ENCODE measurements at regions not wholly inside any gene's neighbourhood (a gene's known extent, or its start where the extent isn't known, plus 50 kb on each side); places are given as distances from the start of the nearest gene placed in this dataset.
"Not testable (repeated sequence)": the region's sequence is repeated elsewhere in the genome, so short reads cannot be mapped to it uniquely, and the experiment has no call there.

DNA sequence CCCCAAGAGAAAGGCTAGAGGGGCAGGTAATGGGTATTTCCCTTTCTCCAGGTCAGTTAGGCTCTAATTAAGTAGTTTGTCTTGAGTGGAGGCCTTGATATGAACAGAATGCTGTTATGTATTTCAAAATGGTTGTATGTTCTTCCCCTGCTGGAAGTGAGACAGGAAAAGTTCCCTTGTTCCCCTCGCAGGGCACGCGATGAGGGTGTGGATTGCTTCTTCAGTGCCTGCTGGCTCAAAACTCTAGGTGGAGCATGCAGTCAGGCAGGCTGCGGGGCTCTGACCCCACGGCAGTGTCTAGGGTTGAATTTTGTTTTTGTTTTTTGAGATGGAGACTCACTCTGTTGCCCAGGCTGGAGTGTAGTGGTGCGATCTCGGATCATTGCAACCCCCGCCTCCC lies 110.4 kb upstream of the XIST start:
- H3K4me3 ChIP-seq, result no peak overlapping the region
- 88% methylated on average over 8 of the region's 8 CpGs for WGBS
- no peaks in the 10 kb centered on the region for H3K9me3 ChIP-seq
- H3K27me3 ChIP-seq (replicated peaks; ENCODE audit: insufficient read depth), result no peaks in the 10 kb centered on the region
- no peak for TF ChIP-seq POLR2A (IDR thresholded peaks at IDR 0.05)
- TF ChIP-seq, protein P1, sequence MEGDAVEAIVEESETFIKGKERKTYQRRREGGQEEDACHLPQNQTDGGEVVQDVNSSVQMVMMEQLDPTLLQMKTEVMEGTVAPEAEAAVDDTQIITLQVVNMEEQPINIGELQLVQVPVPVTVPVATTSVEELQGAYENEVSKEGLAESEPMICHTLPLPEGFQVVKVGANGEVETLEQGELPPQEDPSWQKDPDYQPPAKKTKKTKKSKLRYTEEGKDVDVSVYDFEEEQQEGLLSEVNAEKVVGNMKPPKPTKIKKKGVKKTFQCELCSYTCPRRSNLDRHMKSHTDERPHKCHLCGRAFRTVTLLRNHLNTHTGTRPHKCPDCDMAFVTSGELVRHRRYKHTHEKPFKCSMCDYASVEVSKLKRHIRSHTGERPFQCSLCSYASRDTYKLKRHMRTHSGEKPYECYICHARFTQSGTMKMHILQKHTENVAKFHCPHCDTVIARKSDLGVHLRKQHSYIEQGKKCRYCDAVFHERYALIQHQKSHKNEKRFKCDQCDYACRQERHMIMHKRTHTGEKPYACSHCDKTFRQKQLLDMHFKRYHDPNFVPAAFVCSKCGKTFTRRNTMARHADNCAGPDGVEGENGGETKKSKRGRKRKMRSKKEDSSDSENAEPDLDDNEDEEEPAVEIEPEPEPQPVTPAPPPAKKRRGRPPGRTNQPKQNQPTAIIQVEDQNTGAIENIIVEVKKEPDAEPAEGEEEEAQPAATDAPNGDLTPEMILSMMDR (IDR thresholded peaks at IDR 0.05), result no peak
- TF ChIP-seq POLR2AphosphoS5 (IDR thresholded peaks at IDR 0.05), result no peak
- no peak for DNase-seq (ENCODE audit: low spot score)
- intact Hi-C loops (cut with DNase I), result no loop called here
- no peaks in the 10 kb centered on the region for H3K4me1 ChIP-seq (replicated peaks)
- no peaks in the 10 kb centered on the region for H3K36me3 ChIP-seq
- H3K27ac ChIP-seq, result no peak overlapping the region

DNA sequence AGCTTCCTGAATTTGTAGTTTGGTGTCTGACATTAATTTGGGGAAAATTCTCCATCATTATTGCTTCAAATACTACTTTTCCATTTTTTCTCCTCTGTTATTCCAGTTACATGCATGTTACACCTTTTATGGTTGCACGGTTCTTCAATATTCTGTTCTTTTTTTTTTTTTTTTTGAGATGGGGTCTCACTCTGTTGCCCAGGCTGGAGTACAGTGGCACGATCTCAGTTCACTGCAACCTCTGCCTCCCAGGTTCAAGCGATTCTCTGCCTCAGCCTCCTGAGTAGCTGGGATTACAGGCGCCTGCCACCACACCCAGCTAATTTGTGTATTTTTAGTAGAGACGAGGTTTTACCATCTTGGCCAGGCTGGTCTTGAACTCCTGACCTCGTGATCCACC lies 109.4 kb upstream of the XIST start:
- 93% methylated on average over 6 of the region's 6 CpGs for WGBS
- H3K36me3 ChIP-seq; H3K4me1 ChIP-seq (replicated peaks); intact Hi-C loops (cut with DNase I); H3K9me3 ChIP-seq; H3K4me3 ChIP-seq; H3K27ac ChIP-seq; DNase-seq (ENCODE audit: low spot score); H3K27me3 ChIP-seq (replicated peaks; ENCODE audit: insufficient read depth): not testable (repeated sequence)

DNA sequence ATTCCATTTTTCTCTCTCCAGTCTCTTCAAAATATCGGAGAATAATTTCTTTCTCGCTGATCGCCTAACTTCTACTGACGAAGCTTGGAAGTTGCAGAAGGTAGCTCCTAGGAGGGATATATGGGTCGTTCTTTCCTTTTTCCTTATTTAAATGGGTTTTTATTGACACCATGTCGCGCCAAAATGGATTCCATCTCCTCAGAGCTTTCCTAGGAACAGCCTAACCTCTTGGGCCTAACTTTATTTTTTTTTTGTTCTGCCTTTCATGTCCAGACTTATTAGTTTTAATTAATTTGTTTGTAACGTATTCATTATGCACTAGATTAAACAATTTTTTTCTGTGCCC lies 92.0 kb upstream of the XIST start:
- peak overlapping the region; percentile 46 to 50 for H3K4me3 ChIP-seq
- intact Hi-C loops (cut with DNase I), result no loop called here
- H3K27ac ChIP-seq, result peak overlapping the region; percentile 55 to 67
- no peaks in the 10 kb centered on the region for H3K27me3 ChIP-seq (replicated peaks; ENCODE audit: insufficient read depth)
- no peak for DNase-seq (ENCODE audit: low spot score)
- no peaks in the 10 kb centered on the region for H3K9me3 ChIP-seq
- 0% methylated on average over 8 of the region's 8 CpGs for WGBS
- TF ChIP-seq, protein P1 (IDR thresholded peaks at IDR 0.05), result no peak
- no peak for TF ChIP-seq POLR2A (IDR thresholded peaks at IDR 0.05)
- no peaks in the 10 kb centered on the region for H3K4me1 ChIP-seq (replicated peaks)
- H3K36me3 ChIP-seq, result no peaks in the 10 kb centered on the region

DNA sequence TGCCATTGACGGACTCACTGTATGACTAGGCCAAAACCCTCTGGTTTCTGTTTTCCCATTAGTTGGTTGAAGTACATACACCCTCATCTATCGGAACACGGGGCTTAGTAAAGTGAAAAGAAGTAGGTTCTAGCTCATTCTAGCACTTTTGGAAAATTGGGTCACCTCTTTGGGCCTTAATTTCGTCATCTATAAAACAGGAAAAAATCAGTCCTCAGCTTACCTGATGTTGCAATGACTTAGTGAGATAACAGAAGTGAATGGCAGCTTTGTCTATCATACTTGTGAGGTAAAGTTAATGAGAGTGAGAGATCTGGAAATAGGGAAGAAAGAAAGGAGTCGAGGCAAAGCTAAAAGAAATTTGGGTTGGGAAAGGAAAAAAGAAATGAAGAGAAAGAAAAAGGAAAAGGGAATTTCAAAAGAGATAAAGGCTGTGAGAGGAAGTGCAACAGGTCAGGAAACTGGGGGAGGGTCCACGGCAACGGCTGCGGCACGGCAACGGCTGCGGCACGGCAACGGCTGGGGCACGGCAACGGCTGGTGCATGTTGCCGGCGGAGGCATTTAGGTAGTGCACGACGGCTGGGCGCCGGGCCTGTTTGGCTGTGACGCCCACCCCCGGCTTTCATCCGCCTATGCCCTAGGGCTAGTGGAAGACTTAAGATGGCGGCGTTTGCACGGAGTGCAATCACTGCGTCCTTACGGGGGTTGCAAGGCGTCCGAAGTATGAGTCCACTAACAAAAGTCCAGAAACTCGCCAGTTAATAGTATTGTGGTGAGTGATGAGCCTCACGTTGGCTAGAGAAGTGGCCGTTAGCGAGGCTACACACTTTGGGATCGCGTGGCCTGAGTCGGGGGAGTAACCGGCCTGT lies 91.4 kb upstream of the XIST start:
- H3K4me1 ChIP-seq (replicated peaks), result no peaks in the 10 kb centered on the region
- TF ChIP-seq POLR2AphosphoS5 (IDR thresholded peaks at IDR 0.05), result peak; percentile 69
- TF ChIP-seq, protein P1 (IDR thresholded peaks at IDR 0.05), result peak in 1 of 4 experiments; percentile 6
- peak; percentile 43 for TF ChIP-seq POLR2A (IDR thresholded peaks at IDR 0.05)
- 6% methylated on average over 25 of the region's 39 CpGs for WGBS
- intact Hi-C loops (cut with DNase I), result no loop called here
- no peaks in the 10 kb centered on the region for H3K36me3 ChIP-seq
- H3K27me3 ChIP-seq (replicated peaks; ENCODE audit: insufficient read depth), result no peaks in the 10 kb centered on the region
- peak overlapping the region; percentile 55 to 67 for H3K27ac ChIP-seq
- H3K9me3 ChIP-seq, result no peaks in the 10 kb centered on the region
- peak overlapping the region; percentile 46 to 50 for H3K4me3 ChIP-seq
- DNase-seq (ENCODE audit: low spot score), result peak; percentile 74

DNA sequence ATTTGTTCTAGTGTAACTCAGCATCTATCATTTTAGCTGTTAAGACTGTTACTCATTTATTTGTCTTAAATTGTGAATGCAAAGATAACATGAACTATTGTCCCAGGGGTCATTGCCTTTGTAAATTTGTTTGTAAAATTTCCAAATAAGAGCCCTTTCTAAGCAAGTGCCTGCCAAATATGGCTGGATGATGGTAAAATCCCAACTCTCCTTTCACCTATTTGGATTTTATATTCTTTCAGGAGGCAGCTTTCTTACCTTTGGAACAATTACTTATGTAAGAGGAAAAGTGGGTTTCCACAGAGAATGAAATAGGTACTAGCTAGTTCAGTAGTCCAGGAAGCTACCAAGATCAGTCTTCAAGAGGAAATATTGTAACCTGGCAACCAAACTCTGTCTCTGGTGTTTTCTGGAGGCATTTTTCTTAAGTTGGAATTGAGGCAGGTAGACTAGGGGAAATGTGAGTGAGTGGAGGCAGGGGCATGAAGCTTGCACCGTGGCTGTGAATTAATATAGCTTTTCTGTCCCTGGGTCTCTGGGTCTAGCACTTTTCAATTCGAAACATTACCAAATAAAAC lies 88.5 kb upstream of the XIST start:
- DNase-seq (ENCODE audit: low spot score), result no peak
- Histone ChIP-seq H3K27me3 (replicated peaks; ENCODE audit: insufficient read depth) (no peaks in the 10 kb centered on the region), H3K27ac (no peak overlapping the region), H3K9me3 (no peaks in the 10 kb centered on the region), H3K36me3 (no peaks in the 10 kb centered on the region), H3K4me1 (replicated peaks) (no peaks in the 10 kb centered on the region), H3K4me3 (no peak overlapping the region)
- TF ChIP-seq POLR2AphosphoS5 (IDR thresholded peaks at IDR 0.05) (no peak), POLR2A (IDR thresholded peaks at IDR 0.05) (no peak)
- TF ChIP-seq, protein P1 (IDR thresholded peaks at IDR 0.05), result no peak
- intact Hi-C loops (cut with DNase I), result no loop called here
- WGBS, result 63% methylated on average over 2 of the region's 2 CpGs

DNA sequence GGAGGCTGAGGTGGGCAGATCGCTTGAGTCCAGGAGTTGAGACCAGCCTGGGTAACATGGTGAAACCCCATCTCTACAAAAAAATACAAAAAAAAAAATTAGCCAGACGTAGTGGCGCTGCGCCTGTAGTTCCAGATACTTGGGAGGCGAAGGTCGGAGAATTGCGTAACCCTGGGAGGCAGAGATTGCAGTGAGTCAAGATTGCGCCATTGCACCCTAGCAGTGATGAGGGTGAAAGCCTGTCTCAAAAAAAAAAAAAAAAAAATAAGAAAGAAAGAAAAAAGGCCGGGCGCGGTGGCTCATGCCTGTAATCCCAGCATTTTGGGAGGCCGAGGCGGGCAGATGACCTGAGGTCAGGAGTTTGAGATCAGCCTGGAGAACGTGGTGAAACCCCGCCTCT lies 85.3 kb upstream of the XIST start:
- intact Hi-C loops (cut with DNase I); H3K4me1 ChIP-seq (replicated peaks); H3K36me3 ChIP-seq; H3K27me3 ChIP-seq (replicated peaks; ENCODE audit: insufficient read depth); H3K4me3 ChIP-seq; H3K27ac ChIP-seq; DNase-seq (ENCODE audit: low spot score); H3K9me3 ChIP-seq: not testable (repeated sequence)
- WGBS, result 79% methylated on average over 11 of the region's 15 CpGs
